Tibial artery (tissue), 4 donors: ENCODE measurements at regions not wholly inside any gene's neighbourhood (a gene's known extent, or its start where the extent isn't known, plus 50 kb on each side); places are given as distances from the start of the nearest gene placed in this dataset.

ENCODE experiments used
- DNase-seq, 2 donors: peaks; one replicate each; pipeline ENCODE4 v3.0.0-alpha.2; 2019
- H3K27ac ChIP-seq, 2 donors: fragments of 200-600 bp; sonication (generic) in 1 of 2; 1 replicate in 1 of 2; 2 replicates in 1 of 2; pipeline ENCODE4 v1.5.1; 2018 to 2019; ENCODE audit warnings: mild to moderate bottlenecking in 1 of 2
- H3K27me3 ChIP-seq, 2 donors: fragments of 200-600 bp; sonication (generic) in 1 of 2; one replicate each; pipeline versions ENCODE4 v1.5.1 to v1.6.0; 2016 to 2019
- H3K36me3 ChIP-seq, 3 donors: fragments of 200-600 bp; sonication (generic) in 2 of 3; one replicate each; pipeline ENCODE4 v1.5.1; 2016 to 2019; ENCODE audit warnings: mild to moderate bottlenecking in 2 of 3
- H3K4me1 ChIP-seq, 4 donors: fragments of 200-600 bp; sonication (generic) in 2 of 4; 1 replicate in 3 of 4; 2 replicates in 1 of 4; pipeline ENCODE4 v1.5.1; 2016 to 2019
- H3K4me3 ChIP-seq, 2 donors: fragments of 200-600 bp; sonication (generic) in 1 of 2; 1 replicate in 1 of 2; 2 replicates in 1 of 2; pipeline ENCODE4 v1.5.1; 2018 to 2019; ENCODE audit warnings: mild to moderate bottlenecking in 2 of 2
- H3K9me3 ChIP-seq, 3 donors: fragments of 200-600 bp; sonication (generic) in 1 of 3; one replicate each; pipeline ENCODE4 v1.5.1; 2016 to 2019
- intact Hi-C: fragments of 100-400 bp; cut with DNase I; formaldehyde crosslinking; loops from one replicate; pipeline ENCODE4 v1.15.0; 2023; ENCODE audit warnings: low total_unique reads
- TF ChIP-seq, protein P1 (sequence below), 2 experiments: fragments of 200-600 bp in 1 of 2; fragments of 450-650 bp in 1 of 2; IDR thresholded peaks; one replicate each; pipeline ENCODE4 v1.5.1; 2017 to 2019; ENCODE audit warnings: antibody characterized with exemption in 2 of 2, mild to moderate bottlenecking in 1 of 2, moderate library complexity in 1 of 2

DNA sequence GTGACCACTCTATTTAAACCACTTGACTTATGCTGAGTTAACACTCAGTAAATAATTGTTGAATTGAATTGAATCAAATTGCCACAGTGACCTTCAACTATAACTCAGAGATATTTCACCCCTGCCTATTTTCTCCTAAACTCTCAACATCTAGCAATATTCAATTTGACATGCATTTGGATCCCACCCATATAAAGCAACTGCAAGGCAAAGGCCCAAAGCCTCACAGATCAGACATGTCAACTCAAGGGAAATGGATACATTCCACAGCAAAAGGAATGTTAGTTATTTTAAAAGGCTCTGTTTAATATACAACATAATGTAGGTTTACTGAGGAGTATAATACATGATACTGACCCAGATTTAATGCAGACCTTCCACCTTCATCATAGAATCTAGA, 107.4 kb downstream of the KCTD12 start:
- Histone ChIP-seq H3K27me3 (no peaks in the 10 kb centered on the region), H3K27ac (no peak overlapping the region), H3K9me3 (no peaks in the 10 kb centered on the region), H3K4me3 (no peak overlapping the region), H3K36me3 (no peaks in the 10 kb centered on the region), H3K4me1 (no peaks in the 10 kb centered on the region)
- intact Hi-C loops, result no loop called here
- DNase-seq, result no peak
- TF ChIP-seq, protein P1, sequence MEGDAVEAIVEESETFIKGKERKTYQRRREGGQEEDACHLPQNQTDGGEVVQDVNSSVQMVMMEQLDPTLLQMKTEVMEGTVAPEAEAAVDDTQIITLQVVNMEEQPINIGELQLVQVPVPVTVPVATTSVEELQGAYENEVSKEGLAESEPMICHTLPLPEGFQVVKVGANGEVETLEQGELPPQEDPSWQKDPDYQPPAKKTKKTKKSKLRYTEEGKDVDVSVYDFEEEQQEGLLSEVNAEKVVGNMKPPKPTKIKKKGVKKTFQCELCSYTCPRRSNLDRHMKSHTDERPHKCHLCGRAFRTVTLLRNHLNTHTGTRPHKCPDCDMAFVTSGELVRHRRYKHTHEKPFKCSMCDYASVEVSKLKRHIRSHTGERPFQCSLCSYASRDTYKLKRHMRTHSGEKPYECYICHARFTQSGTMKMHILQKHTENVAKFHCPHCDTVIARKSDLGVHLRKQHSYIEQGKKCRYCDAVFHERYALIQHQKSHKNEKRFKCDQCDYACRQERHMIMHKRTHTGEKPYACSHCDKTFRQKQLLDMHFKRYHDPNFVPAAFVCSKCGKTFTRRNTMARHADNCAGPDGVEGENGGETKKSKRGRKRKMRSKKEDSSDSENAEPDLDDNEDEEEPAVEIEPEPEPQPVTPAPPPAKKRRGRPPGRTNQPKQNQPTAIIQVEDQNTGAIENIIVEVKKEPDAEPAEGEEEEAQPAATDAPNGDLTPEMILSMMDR (IDR thresholded peaks at IDR 0.05), result no peak

DNA sequence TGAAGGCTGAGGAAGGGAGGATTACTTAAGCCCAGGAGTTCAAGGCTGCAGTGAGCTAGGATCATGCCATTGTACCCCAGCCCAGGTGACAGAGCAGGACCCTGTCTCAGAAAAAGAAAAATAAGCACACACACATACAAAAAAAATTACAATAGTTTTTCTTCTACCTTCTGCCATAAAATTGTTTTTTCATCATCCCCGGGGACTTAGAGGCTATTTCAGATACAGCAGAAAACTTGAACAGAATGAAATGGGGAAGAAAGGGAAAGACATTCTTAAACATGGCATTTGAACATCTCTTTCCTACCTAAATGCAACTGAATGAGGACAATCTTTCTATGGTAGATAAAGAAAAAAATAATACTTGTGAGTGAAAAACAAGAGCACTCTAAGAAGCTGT, 109.1 kb downstream of the KCTD12 start:
- TF ChIP-seq, protein P1 (IDR thresholded peaks at IDR 0.05), result no peak
- no peak overlapping the region for H3K27ac ChIP-seq
- intact Hi-C loops, result no loop called here
- no peak for DNase-seq
- no peaks in the 10 kb centered on the region for H3K36me3 ChIP-seq
- H3K9me3 ChIP-seq, result no peaks in the 10 kb centered on the region
- no peaks in the 10 kb centered on the region for H3K4me1 ChIP-seq
- H3K27me3 ChIP-seq, result no peaks in the 10 kb centered on the region
- no peak overlapping the region for H3K4me3 ChIP-seq

DNA sequence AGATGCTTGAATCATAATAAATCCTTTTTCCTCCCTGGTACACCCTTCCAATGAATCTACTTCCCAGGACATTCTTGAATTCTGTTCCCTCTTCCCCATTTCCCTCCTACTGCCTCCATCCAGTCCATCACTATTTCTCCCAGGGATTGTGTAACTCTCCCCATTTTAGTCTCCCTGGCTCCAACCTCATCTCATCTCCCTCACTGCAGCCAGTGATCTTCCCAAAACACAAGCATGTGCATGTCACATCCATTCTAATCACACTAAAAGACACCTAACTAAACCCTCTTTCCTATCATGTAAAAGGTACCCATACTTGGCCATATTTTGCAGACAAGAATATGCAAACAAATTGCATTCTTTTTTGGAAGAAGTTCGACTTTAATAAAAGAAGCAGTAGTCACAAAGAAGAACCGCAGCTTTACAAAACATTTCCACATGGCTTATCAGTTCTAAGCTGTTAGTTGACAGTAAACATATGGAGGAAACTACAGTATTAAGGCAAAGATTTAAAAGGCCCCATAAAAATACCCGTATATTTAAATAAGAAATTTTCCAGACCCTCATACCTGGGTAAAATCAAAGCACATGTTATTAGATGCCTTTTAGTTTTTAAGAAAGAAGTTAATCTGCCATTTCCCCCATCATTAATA, 111.0 kb downstream of the KCTD12 start:
- intact Hi-C loops, result no loop called here
- no peak for DNase-seq
- H3K4me1 ChIP-seq, result no peaks in the 10 kb centered on the region
- TF ChIP-seq, protein P1 (IDR thresholded peaks at IDR 0.05), result no peak
- H3K27me3 ChIP-seq, result no peaks in the 10 kb centered on the region
- no peak overlapping the region for H3K4me3 ChIP-seq
- no peaks in the 10 kb centered on the region for H3K9me3 ChIP-seq
- H3K36me3 ChIP-seq, result no peaks in the 10 kb centered on the region
- H3K27ac ChIP-seq, result no peak overlapping the region

DNA sequence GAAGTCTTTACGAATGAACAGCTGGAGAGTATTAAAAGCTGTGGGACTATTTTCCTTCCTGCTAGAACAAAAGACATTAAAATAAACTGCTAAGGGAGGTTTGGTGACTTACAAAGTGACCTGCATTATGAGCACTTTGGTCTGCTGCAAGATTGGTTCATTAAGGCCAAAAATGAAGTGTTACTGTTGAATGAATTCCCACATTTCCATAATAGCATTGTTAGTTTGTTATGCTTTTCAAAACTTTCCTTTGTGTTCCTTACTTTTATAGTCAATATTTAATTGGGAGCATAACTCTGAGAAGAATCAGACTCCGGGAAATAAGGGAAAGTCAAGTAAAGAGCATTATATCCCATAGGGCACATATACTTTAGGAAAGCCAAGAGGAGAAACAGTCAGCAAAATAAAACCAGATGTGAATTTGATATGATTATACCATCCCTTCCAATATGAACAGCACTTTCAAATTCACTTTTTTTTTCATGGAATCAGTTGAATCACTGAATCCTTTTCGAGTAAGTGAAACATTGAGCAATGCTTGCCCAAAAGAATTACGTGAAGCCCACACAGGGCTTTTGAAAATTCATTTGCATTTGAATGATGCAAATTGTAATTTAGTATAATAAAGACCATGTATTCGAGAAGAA, 112.6 kb downstream of the KCTD12 start:
- H3K4me3 ChIP-seq, result no peak overlapping the region

DNA sequence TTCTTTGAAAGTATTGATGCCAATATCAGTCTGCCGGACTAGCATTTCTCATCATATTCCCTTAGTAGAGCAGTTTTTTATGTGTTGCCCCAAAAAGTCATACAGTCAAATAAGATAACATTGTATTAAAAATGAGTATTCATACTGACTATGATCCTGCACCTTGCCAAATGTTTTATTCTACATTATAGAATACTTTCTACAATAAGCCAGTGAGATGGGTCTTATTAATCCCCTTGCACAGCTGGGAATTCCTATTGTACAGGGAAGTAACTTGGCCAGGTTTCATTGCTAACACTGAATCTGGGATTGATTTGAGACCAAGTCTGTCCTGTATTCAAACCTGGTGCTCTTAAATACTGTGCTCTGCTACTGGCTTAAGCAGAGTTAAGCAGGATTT, 114.0 kb downstream of the KCTD12 start:
- Histone ChIP-seq H3K9me3 (no peaks in the 10 kb centered on the region), H3K4me3 (no peak overlapping the region), H3K36me3 (no peaks in the 10 kb centered on the region), H3K27me3 (no peaks in the 10 kb centered on the region), H3K4me1 (no peaks in the 10 kb centered on the region), H3K27ac (no peak overlapping the region)
- DNase-seq, result no peak
- TF ChIP-seq, protein P1 (IDR thresholded peaks at IDR 0.05), result no peak
- intact Hi-C loops, result no loop called here

More for the DNA sequence above, 112.6 kb downstream of the KCTD12 start:
- DNase-seq, result no peak
- H3K27me3 ChIP-seq, result no peaks in the 10 kb centered on the region
- intact Hi-C loops, result no loop called here
- TF ChIP-seq, protein P1 (IDR thresholded peaks at IDR 0.05), result no peak
- H3K4me1 ChIP-seq, result no peaks in the 10 kb centered on the region
- no peak overlapping the region for H3K27ac ChIP-seq
- no peaks in the 10 kb centered on the region for H3K9me3 ChIP-seq
- no peaks in the 10 kb centered on the region for H3K36me3 ChIP-seq
